ENCODE measurements at regions not wholly inside any gene's neighbourhood (a gene's known extent, or its start where the extent isn't known, plus 50 kb on each side); places are given as distances from the start of the nearest gene placed in this dataset.
A peak's percentile ranks its signal among the peaks of the same experiment; 100 is the strongest.

GRCh38 chr15:95594496-95594895 lies 736.0 kb upstream of the NR2F2 start:
- DNase-seq: no peak

- no peak for DNase-seq
Observed at GRCh38 chr15:95595759-95596158, 734.7 kb upstream of the NR2F2 start.

- no peak for DNase-seq
Observed at GRCh38 chr15:95596496-95596895, 734.0 kb upstream of the NR2F2 start.

GRCh38 chr15:95598251-95598855 lies 732.1 kb upstream of the NR2F2 start:
- DNase-seq: no peak

- no peak for DNase-seq
Observed at GRCh38 chr15:95600367-95600766, 730.1 kb upstream of the NR2F2 start.

GRCh38 chr15:95600884-95601283 lies 729.6 kb upstream of the NR2F2 start:
- DNase-seq: no peak

GRCh38 chr15:95601525-95601924 lies 729.0 kb upstream of the NR2F2 start:
- no peak for DNase-seq

GRCh38 chr15:95603802-95604201 lies 726.7 kb upstream of the NR2F2 start:
- DNase-seq: no peak

- no peak for DNase-seq
Observed at GRCh38 chr15:95604634-95605036, 725.9 kb upstream of the NR2F2 start.

GRCh38 chr15:95605098-95605497 lies 725.4 kb upstream of the NR2F2 start:
- no peak for DNase-seq

GRCh38 chr15:95606551-95606950 lies 723.9 kb upstream of the NR2F2 start:
- DNase-seq: no peak

- no peak for DNase-seq
Observed at GRCh38 chr15:95608371-95608770, 722.1 kb upstream of the NR2F2 start.

GRCh38 chr15:95609096-95609495 lies 721.4 kb upstream of the NR2F2 start:
- no peak for DNase-seq

GRCh38 chr15:95610945-95611344 lies 719.6 kb upstream of the NR2F2 start:
- no peak for DNase-seq

- no peak for DNase-seq
Observed at GRCh38 chr15:95615436-95615835, 715.1 kb upstream of the NR2F2 start.

GRCh38 chr15:95616306-95616705 lies 714.2 kb upstream of the NR2F2 start:
- no peak for DNase-seq

- no peak for DNase-seq
Observed at GRCh38 chr15:95620934-95621579, 709.4 kb upstream of the NR2F2 start.

GRCh38 chr15:95622843-95623242 lies 707.7 kb upstream of the NR2F2 start:
- DNase-seq: no peak

GRCh38 chr15:95624100-95624499 lies 706.4 kb upstream of the NR2F2 start:
- DNase-seq: no peak

- DNase-seq: no peak
Observed at GRCh38 chr15:95624616-95625361, 705.7 kb upstream of the NR2F2 start.

- no peak for DNase-seq
Observed at GRCh38 chr15:95626501-95627361, 703.8 kb upstream of the NR2F2 start.

GRCh38 chr15:95629503-95630168 lies 700.9 kb upstream of the NR2F2 start:
- peak; percentile 31 for DNase-seq

- no peak for DNase-seq
Observed at GRCh38 chr15:95630683-95631082, 699.8 kb upstream of the NR2F2 start.
